CD14-positive monocyte (primary cell): ENCODE measurements at regions not wholly inside any gene's neighbourhood (a gene's known extent, or its start where the extent isn't known, plus 50 kb on each side); places are given as distances from the start of the nearest gene placed in this dataset.

Experiments
- DNase-seq, 3 donors: peaks; one replicate each; pipeline ENCODE4 v3.0.0-alpha.2; 2011 to 2022
- H2AFZ ChIP-seq: 2 replicates; pipeline ENCODE4 v1.6.0; 2012; ENCODE audit warnings: mild to moderate bottlenecking, low read depth, low read length, inconsistent platforms; ENCODE audit not compliant: insufficient read depth, poor library complexity, severe bottlenecking
- H3K27ac ChIP-seq, 2 donors: 1 replicate in 1 of 2; 2 replicates in 1 of 2; pipeline ENCODE4 v1.5.1; 2012 to 2013; ENCODE audit warnings: low read length in 2 of 2, control low read depth in 1 of 2, inconsistent platforms in 1 of 2, low read depth in 1 of 2, mild to moderate bottlenecking in 1 of 2
- H3K27me3 ChIP-seq, 2 donors: one replicate each; pipeline versions ENCODE4 v1.6.0 to v1.6.1; 2011 to 2013; ENCODE audit warnings: low read length in 2 of 2; ENCODE audit not compliant: control insufficient read depth in 2 of 2, insufficient read depth in 2 of 2
- H3K36me3 ChIP-seq, 2 donors: replicated peaks in 1 of 2; 1 replicate in 1 of 2; 2 replicates in 1 of 2; pipeline versions ENCODE4 v1.5.1 to v1.6.1; 2012 to 2013; ENCODE audit warnings: low read length in 2 of 2, control low read depth in 1 of 2, inconsistent platforms in 1 of 2, mild to moderate bottlenecking in 1 of 2; ENCODE audit not compliant: insufficient read depth in 2 of 2, control insufficient read depth in 1 of 2
- H3K4me1 ChIP-seq, 2 donors: 1 replicate in 1 of 2; 2 replicates in 1 of 2; pipeline versions ENCODE4 v1.5.1 to v1.6.1; 2012 to 2013; ENCODE audit warnings: low read length in 2 of 2, control low read depth in 1 of 2, inconsistent platforms in 1 of 2, mild to moderate bottlenecking in 1 of 2, moderate library complexity in 1 of 2; ENCODE audit not compliant: insufficient read depth in 2 of 2, control insufficient read depth in 1 of 2
- H3K4me2 ChIP-seq: replicated peaks from 2 replicates; pipeline ENCODE3; 2012; ENCODE audit warnings: low read length, moderate library complexity, mild to moderate bottlenecking; ENCODE audit not compliant: poor library complexity, severe bottlenecking; ENCODE audit errors: extremely low read depth
- H3K4me3 ChIP-seq, 3 experiments: fragments of 200-600 bp in 1 of 3; sonication (generic) in 1 of 3; replicated peaks in 1 of 3; 1 replicate in 2 of 3; 2 replicates in 1 of 3; pipeline ENCODE4 v1.5.1; 2011 to 2013; ENCODE audit warnings: low read length in 3 of 3, mild to moderate bottlenecking in 3 of 3, control low read depth in 2 of 3, low read depth in 2 of 3, inconsistent platforms in 1 of 3, moderate library complexity in 1 of 3
- H3K79me2 ChIP-seq: 2 replicates; pipeline ENCODE4 v1.6.0; 2012; ENCODE audit warnings: mild to moderate bottlenecking, control low read depth, inconsistent platforms, low read length, moderate library complexity; ENCODE audit not compliant: insufficient read depth
- H3K9ac ChIP-seq: 2 replicates; pipeline ENCODE4 v1.6.0; 2017; ENCODE audit warnings: low read length, mild to moderate bottlenecking; ENCODE audit not compliant: insufficient read depth, poor library complexity, severe bottlenecking
- H3K9me3 ChIP-seq, 2 donors: replicated peaks in 1 of 2; 1 replicate in 1 of 2; 2 replicates in 1 of 2; pipeline versions ENCODE4 v1.5.1 to v1.6.1; 2012 to 2013; ENCODE audit warnings: low read length in 2 of 2, control low read depth in 1 of 2; ENCODE audit not compliant: control insufficient read depth in 1 of 2, insufficient read depth in 1 of 2
- H4K20me1 ChIP-seq: 2 replicates; pipeline ENCODE4 v1.6.0; 2012; ENCODE audit warnings: mild to moderate bottlenecking, low read length, control low read depth, moderate library complexity; ENCODE audit not compliant: insufficient read depth
- H3K27ac Mint-ChIP-seq, 7 donors: one replicate each; pipeline ENCODE4 v1.8.0; 2020; ENCODE audit warnings: mild to moderate bottlenecking in 7 of 7, mixed read lengths in 7 of 7, moderate library complexity in 6 of 7, inconsistent platforms in 2 of 7
- H3K27me3 Mint-ChIP-seq, 3 donors: one replicate each; pipeline ENCODE4 v1.8.0; 2021 to 2022; ENCODE audit warnings: low read depth in 3 of 3, mild to moderate bottlenecking in 3 of 3, mixed read lengths in 3 of 3, moderate library complexity in 3 of 3, inconsistent platforms in 1 of 3
- H3K36me3 Mint-ChIP-seq, 2 donors: one replicate each; pipeline ENCODE4 v1.8.0; 2020; ENCODE audit warnings: mixed read lengths in 2 of 2, inconsistent platforms in 1 of 2, mild to moderate bottlenecking in 1 of 2
- H3K4me1 Mint-ChIP-seq: one replicate; pipeline ENCODE4 v1.8.0; 2020; ENCODE audit warnings: mild to moderate bottlenecking, mixed read lengths
- H3K4me3 Mint-ChIP-seq, 2 donors: one replicate each; pipeline ENCODE4 v1.8.0; 2020; ENCODE audit warnings: mild to moderate bottlenecking in 2 of 2, mixed read lengths in 2 of 2, moderate library complexity in 1 of 2
- H3K9me3 Mint-ChIP-seq, 7 donors: one replicate each; pipeline ENCODE4 v1.8.0; 2020 to 2022; ENCODE audit warnings: mixed read lengths in 7 of 7, mild to moderate bottlenecking in 6 of 7, moderate library complexity in 6 of 7, inconsistent platforms in 2 of 7
- CTCF ChIP-seq: fragments of 200-600 bp; IDR thresholded peaks from one replicate; pipeline ENCODE4 v1.8.0; 2022; ENCODE audit warnings: antibody characterized with exemption, mild to moderate bottlenecking
- WGBS: methylation state at CpG from one replicate; pipeline ENCODE4 v1.1.5; 2013; ENCODE audit warnings: missing lambda C conversion rate; ENCODE audit not compliant: insufficient coverage; 5-methylcytosine and 5-hydroxymethylcytosine counted together
- intact Hi-C, 2 donors: fragments of 100-400 bp; cut with micrococcal nuclease; formaldehyde crosslinking; loops; one replicate each; pipeline versions ENCODE4 v1.15.0 to v1.15.1; 2023

GRCh38 chr4:59381591-59381990 lies 1818.5 kb upstream of the ADGRL3 start:
- no peak overlapping the region for H3K9ac ChIP-seq
- DNase-seq = no peak
- intact Hi-C loops = no loop called here
- Mint-ChIP-seq H3K27ac (no peak overlapping the region), H3K9me3 (peaks cover 3 to 12% (median 6%) of the 10 kb centered on the region in 7 donors), H3K4me1 (no peaks in the 10 kb centered on the region), H3K4me3 (no peak overlapping the region), H3K27me3 (peaks cover 0 to 2% (median 0%) of the 10 kb centered on the region in 3 donors), H3K36me3 (no peaks in the 10 kb centered on the region)
- H2AFZ ChIP-seq = no peak overlapping the region
- TF ChIP-seq CTCF = no peak
- no peak overlapping the region for H3K4me2 ChIP-seq
- WGBS = no CpG with 5 or more reads among the region's 2 CpGs
- H3K27me3 ChIP-seq = no peaks in the 10 kb centered on the region
- H3K4me3 ChIP-seq = no peak overlapping the region
- H3K9me3 ChIP-seq = peaks cover 0 to 25% of the 10 kb centered on the region in 2 donors
- no peaks in the 10 kb centered on the region for H3K4me1 ChIP-seq
- no peaks in the 10 kb centered on the region for H4K20me1 ChIP-seq
- no peaks in the 10 kb centered on the region for H3K36me3 ChIP-seq
- H3K27ac ChIP-seq = no peak overlapping the region
- no peaks in the 10 kb centered on the region for H3K79me2 ChIP-seq

- no peaks in the 10 kb centered on the region for H3K79me2 ChIP-seq
- intact Hi-C loops = no loop called here
- no peak for TF ChIP-seq CTCF
- no peak overlapping the region for H3K4me3 ChIP-seq
- no peak overlapping the region for H3K4me2 ChIP-seq
- H3K27me3 ChIP-seq = no peaks in the 10 kb centered on the region
- Mint-ChIP-seq H3K4me3 (no peak overlapping the region), H3K27ac (no peak overlapping the region), H3K27me3 (peaks cover 0 to 2% (median 0%) of the 10 kb centered on the region in 3 donors), H3K36me3 (no peaks in the 10 kb centered on the region), H3K4me1 (no peaks in the 10 kb centered on the region), H3K9me3 (peaks cover 0 to 6% (median 3%) of the 10 kb centered on the region in 7 donors)
- no peak overlapping the region for H2AFZ ChIP-seq
- 100% methylated on average over 2 of the region's 7 CpGs for WGBS
- no peaks in the 10 kb centered on the region for H3K36me3 ChIP-seq
- no peaks in the 10 kb centered on the region for H4K20me1 ChIP-seq
- no peak for DNase-seq
- H3K9me3 ChIP-seq = peaks cover 0 to 4% of the 10 kb centered on the region in 2 donors
- no peak overlapping the region for H3K27ac ChIP-seq
- H3K9ac ChIP-seq = no peak overlapping the region
- no peaks in the 10 kb centered on the region for H3K4me1 ChIP-seq
Observed at GRCh38 chr4:59387759-59388758, 1812.1 kb upstream of the ADGRL3 start.
